ENCODE measurements at regions not wholly inside any gene's neighbourhood (a gene's known extent, or its start where the extent isn't known, plus 50 kb on each side); places are given as distances from the start of the nearest gene placed in this dataset.

DNA sequence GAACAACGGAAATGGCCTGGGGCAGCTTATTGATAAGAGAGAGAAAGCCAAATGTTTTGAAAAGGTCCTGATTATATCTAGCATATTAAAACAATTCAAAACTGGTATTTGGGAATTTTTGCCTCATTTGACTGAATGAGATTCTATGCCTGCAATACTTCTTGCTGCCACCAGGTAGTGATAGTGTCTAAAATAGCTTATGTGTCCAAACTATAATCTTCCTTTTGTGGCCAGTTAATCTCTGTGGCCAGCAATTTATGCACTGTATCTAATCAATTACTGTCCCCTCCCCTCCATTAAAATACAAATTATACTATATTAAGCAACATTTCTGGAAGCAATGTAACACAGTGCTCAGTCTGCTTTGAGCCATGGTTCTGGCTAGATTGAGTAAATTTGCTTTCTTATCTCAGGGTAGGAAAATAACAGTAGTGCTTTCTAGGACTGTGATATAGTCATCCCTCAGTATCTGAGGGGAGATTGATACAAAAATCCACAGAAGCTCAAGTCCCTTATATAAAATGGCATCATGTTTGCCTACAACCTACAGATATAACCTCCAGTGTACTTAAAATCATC, 91.8 kb downstream of the FOXD2 start:
- 0 out of 2 replicates have a peak, but pooled peaks have one; percentile 13 for TF ChIP-seq CTCF (conservative IDR thresholded peaks at IDR 0.05; ENCODE audit: low read depth)
- no peak for DNase-seq (ENCODE audit: low spot score)
- POLR2A ChIA-PET (ENCODE audit: low non-redundant PET), result no interaction called here

DNA sequence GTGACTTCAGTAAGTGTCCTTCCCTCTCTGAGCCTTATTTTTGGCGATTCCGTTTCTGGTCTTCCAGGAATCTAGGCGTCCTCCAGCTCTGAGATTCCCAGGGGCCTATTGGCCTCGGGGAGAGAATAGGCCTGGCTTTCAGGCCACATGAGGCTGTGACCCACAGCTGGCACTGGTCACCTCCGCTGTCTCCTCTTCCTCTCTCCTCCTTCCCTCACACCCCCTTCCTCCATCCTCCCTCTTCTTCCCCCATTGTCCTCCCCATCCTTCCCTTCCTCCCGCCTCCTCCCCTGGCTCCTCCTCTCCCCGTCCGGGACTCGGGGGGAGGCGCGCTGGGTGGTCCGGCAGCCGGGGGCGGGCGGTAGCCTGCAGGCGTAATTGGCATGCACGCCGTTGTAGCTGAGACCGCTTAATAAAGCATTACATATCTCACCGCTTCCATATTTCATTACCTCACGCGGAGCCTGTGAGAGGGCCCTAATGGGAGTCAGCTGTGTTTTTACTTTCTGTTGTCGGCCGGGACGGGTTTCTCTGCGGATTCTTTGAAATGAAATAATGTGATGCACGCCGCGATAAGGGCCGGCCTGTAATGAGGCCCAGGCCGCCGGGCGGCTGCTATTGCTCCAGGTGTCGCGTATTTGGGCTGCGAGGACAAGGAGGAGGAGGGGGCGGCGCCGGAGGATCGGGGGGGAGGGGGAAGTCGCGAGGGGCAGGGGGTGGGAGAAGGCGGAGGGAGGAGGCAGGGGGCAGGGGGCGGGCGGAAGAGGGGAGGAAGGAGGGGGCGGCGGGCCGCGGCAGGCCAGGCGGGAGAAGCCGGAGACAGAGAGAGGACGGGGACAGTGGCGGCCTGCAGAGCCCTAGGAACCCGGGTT, 95.3 kb downstream of the FOXD2 start:
- ChIA-PET CTCF (interaction anchor here (0.6 to 0.7 kb wide), 2 partner anchors 464 to 1285 kb away, joined by 3 to 4 read pairs; partner anchors contain the start of gene TRABD2B), POLR2A (ENCODE audit: low non-redundant PET) (no interaction called here)
- no peak for TF ChIP-seq CTCF (conservative IDR thresholded peaks at IDR 0.05; ENCODE audit: low read depth)
- no peak for DNase-seq (ENCODE audit: low spot score)
- H3K27ac ChIP-seq, result no peak overlapping the region

More for the DNA sequence above, 91.8 kb downstream of the FOXD2 start:
- CTCF ChIA-PET, result interaction anchor here (0.6 to 1.7 kb wide), 7 partner anchors 12 to 203 kb away, joined by 3 to 5 read pairs (median 4); no protein-coding TSS in a partner anchor
- no peak overlapping the region for H3K27ac ChIP-seq

GRCh38 chr1:47533793-47534328, 96.0 kb downstream of the FOXD2 start:
- POLR2A ChIA-PET (ENCODE audit: low non-redundant PET), result no interaction called here
- H3K27ac ChIP-seq, result no peak overlapping the region
- no peak for TF ChIP-seq CTCF (conservative IDR thresholded peaks at IDR 0.05; ENCODE audit: low read depth)
- CTCF ChIA-PET, result interaction anchor here (0.7 kb wide), 1 partner anchor 1284 kb away, joined by 4 read pairs; no protein-coding TSS in a partner anchor
- DNase-seq (ENCODE audit: low spot score), result no peak

- no peak for TF ChIP-seq CTCF (conservative IDR thresholded peaks at IDR 0.05; ENCODE audit: low read depth)
- DNase-seq (ENCODE audit: low spot score), result no peak
- H3K27ac ChIP-seq, result no peak overlapping the region
- CTCF ChIA-PET, result no interaction called here
- POLR2A ChIA-PET (ENCODE audit: low non-redundant PET), result no interaction called here
Observed at GRCh38 chr1:47534436-47534835, 96.6 kb downstream of the FOXD2 start.

- no peak for DNase-seq (ENCODE audit: low spot score)
- CTCF ChIA-PET, result no interaction called here
- POLR2A ChIA-PET (ENCODE audit: low non-redundant PET), result no interaction called here
- no peak for TF ChIP-seq CTCF (conservative IDR thresholded peaks at IDR 0.05; ENCODE audit: low read depth)
- no peak overlapping the region for H3K27ac ChIP-seq
Observed at GRCh38 chr1:47536646-47537118, 98.8 kb downstream of the FOXD2 start.

DNA sequence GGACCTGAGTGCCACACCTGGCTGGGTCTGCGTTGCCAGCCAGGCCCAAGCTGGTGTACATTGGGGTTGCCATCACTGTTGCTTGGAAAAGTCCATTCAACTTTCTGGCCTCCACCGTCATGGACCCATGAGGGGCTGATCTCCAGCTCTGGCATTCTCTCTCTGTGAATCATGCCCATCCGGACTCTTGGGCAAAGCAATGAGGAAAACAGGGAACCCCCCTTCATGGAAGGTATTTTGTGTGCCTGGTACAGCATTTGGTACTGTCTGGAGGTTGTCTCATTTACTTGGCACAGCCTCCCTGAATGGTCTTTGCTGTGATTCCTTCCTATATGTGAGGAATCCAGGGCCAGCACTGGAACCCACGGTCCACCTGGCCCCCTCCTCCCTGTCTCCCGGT, 99.4 kb downstream of the FOXD2 start:
- ChIA-PET CTCF (no interaction called here), POLR2A (ENCODE audit: low non-redundant PET) (no interaction called here)
- no peak overlapping the region for H3K27ac ChIP-seq
- TF ChIP-seq CTCF (conservative IDR thresholded peaks at IDR 0.05; ENCODE audit: low read depth), result no peak
- no peak for DNase-seq (ENCODE audit: low spot score)

Measured in RWPE1 (cell line).